SKM-1 treated with dmso at 0.1 percent for 144 hours (cell line): ENCODE measurements at regions not wholly inside any gene's neighbourhood (a gene's known extent, or its start where the extent isn't known, plus 50 kb on each side); places are given as distances from the start of the nearest gene placed in this dataset.
"Not testable (repeated sequence)": the region's sequence is repeated elsewhere in the genome, so short reads cannot be mapped to it uniquely, and the experiment has no call there.

Experiments
- DNase-seq: peaks from one replicate; lab custom pipeline; 2025; ENCODE audit not compliant: unreplicated experiment; lab: John Stamatoyannopoulos, UW

DNA sequence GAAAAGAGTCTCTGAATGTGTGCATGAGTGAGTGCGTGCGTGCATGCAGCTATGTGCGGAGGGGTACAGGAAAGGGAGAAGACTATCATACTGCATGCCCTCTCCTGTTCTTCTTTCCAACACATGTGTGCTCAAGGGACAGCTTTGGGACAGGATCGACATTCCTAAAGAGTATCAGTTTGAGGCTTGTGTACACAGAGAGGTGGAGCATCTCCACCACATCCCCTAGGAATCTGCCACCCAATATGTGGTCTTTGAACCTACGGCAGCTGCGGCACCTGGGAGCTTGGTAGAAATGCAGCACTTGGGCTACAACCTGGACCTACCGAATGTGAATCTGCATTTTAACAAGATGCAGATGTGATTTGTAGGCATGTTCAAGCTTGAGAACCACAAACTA, 132.3 kb upstream of the GLRA1 start:
- no peak for DNase-seq

DNA sequence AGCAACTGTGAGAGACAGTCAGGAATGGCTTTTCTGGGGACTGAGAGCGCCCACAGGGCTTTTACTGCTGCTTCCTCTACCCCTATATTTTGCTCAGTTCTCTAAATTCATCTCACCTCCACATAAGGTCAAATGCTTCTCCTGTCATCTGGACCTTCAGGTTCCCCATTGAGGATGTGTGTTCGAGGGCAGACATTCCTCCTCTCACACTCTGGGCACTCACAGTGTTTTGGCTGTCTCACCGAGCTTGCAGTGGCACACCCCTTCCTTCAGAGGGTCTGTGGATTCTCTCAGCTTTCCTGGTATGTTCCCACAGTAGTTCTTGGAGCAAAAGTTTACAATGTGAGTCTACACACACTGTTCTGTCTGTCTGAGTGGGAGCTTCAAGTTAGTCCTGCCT, 127.8 kb upstream of the GLRA1 start:
- no peak for DNase-seq

DNA sequence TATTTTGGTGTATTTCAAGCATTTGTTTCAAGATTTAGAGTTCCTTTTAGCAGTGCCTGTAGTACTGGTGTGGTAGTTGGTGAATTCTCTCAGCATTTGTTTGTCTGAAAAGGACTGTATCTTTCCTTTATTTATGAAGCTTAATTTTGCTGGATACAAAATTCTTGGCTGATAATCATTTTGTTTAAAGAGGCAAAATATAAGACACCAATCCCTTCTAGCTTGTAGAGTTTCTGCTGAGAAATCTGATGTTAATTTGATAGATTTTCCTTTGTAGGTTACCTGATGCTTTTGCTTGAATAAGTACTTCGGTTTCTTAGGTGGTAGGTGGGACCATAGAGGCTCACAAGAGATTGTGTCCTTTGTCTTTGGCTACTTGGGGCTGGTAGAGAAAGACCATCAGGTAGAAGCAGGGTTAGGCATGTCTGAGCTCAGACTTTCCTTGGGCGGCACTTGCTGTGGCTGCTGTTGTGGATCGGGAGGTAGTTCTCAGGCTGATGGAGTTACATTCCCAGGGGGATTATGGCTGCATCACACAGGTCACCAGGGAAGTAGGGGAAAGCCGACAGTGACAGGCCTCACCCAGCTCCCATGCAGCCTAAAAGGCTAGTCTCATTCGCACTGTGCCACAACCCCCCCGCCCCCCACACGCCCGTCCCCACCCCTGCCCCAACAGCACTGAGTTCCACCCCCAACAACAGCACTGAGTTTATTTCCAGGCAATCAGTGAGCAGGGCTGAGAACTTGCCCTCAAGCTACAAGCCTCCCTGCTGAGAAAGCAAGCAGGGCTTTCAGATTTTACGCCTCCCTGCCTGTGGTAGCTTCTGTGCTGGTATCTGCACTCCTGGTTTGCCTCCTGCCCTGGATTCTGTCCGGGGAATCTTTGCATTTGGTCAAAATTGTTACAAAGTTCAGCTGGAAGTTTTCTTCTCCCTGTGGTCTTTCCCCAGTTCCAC, 127.1 kb upstream of the GLRA1 start:
- DNase-seq, result no peak

DNA sequence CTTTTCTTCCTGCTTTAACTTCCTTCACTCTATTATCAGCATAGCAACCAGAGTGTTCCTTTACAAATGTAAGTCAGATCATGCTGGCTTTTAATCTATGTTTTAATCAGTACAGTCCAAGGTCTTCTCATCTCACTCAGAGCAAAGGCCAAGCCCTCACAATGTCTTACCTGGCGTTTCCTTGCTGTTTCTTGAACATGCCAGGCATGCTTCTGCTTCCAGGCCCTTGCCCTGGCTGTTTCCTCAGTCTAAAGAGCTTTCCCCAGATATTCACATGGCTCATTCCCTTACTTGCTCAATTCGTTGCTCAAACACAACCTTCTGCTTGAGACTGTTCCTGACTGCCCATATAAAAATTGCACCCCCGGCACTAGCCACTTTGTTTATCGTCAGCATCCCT, 121.7 kb upstream of the GLRA1 start:
- no peak for DNase-seq

DNA sequence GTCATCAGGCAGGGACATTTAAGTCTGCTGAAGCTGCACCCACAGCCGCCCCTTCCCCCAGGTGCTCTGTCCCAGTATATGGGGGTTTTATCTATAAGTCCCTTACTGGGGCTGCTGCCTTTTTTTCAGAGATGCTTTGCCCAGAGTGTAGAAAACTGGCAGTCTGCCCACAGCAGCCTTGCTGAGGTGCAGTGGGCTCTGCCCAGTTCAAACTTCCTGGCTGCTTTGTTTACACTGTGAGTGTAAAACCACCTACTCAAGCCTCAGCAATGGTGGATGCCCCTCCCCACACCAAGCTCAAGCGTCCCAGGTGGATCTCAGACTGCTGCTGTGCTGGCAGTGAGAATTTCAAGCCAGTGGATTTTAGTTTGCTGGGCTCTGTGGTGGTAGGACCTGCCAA, 114.2 kb upstream of the GLRA1 start:
- not testable (repeated sequence) for DNase-seq

DNA sequence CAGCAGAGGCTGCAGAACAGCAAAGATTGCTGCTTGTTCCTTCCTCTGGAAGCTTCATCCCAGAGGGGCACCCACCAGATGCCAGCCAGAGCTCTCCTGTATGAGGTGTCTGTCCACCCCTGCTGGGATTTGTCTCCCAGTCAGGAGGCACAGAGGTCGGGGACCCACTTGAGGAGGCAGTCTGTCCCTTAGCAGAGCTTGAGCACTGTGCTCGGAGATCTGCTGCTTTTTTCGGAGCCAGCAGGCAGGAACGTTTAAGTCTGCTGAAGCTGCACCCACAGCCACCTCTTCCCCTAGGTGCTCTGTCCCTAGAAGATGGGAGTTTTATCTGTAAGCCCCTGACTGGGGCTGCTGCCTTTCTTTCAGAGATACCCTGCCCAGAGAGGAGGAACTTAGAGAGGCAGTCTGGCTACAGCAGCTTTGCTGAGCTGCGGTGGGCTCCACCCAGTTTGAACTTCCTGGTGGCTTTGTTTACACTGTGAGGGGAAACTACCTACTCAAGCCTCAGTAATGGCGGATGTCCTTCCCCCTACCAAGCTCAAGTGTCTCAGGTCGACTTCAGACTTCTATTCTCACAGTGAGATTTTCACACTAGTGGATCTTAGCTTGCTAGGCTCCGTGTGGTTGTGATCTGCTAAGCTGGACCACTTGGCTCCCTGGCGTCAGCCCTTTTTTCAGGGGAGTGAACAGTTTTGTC, 101.8 kb upstream of the GLRA1 start:
- DNase-seq, result peak; percentile 1

DNA sequence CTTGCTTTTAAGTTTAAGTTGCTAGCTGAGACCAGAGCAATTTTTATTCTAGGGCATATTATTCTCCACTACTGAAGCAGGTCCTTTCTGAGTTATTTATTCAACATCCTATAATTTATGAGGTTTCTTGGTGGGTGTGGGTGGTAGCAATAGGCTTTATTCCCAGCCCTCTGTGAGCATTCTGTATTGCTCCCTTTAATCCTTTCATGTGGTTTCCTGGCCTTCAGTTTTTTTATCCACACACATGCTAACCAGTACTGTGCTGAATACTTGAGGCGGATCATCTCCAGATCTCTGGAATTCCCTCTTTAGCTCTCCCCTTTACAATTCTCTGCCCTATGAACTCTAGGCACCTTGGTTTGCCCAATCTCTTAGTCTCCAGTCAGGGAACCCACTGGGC, 91.8 kb upstream of the GLRA1 start:
- DNase-seq, result no peak

DNA sequence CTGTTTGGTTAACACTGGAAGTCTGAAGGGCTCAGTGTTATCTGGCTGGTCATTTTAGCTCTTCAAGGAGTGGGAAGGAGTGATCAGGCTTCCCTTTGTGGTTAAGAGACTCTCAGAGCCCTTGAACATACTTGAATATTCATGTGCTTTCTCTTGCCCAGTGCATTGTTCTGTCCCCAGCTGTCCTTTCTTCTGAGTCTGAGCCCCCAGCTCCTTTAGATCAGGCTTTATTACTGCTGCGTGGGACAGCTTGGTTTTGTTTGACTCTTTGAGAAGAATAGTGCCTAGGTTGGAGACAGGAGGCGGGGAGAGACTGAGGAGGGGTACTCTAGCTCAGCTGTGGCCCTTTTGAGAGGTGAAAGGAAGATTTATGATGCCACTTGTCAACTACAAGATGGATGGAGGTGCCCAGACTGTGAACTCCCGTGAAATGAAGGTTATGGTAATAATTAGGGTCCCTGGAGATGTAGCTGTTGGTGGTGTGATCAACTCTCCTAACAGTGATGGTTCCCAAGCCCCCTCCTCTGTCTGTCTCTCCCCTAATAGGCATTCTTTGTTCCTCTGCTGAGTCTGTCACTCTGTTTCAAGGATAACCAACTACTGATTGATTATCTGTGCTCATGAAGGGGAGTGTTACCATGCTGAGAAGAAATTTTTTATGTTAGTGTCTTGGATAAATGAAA, 83.1 kb upstream of the GLRA1 start:
- no peak for DNase-seq

DNA sequence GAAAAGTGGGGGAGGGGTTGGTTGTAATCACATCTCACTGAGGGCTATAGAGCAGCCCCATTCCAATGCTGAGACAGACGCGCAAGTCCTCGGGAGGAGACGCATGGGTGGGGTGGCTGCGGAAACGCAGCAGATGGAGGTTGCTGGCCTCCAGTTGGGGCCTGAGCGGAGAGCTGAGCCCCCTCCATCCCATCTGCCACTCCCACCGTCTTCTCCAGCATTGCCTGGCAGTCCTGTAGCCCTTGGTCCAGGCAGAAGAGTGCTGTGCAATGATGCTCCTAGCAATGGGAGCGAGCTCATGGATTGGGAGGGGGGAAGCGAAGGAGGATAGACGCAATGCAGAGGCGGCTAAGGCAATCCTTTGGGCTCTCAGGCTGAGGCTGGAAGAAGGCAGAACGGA, 79.4 kb upstream of the GLRA1 start:
- DNase-seq, result no peak
